GM12892 (cell line): ENCODE measurements at regions not wholly inside any gene's neighbourhood (a gene's known extent, or its start where the extent isn't known, plus 50 kb on each side); places are given as distances from the start of the nearest gene placed in this dataset.

Experiments
- POLR2A ChIP-seq: IDR thresholded peaks from 2 replicates; pipeline ENCODE4 v1.6.1; 2011; ENCODE audit warnings: low read depth, low read length, control low read depth
- POLR2AphosphoS5 ChIP-seq: IDR thresholded peaks from 2 replicates; pipeline ENCODE4 v1.6.1; 2011; ENCODE audit warnings: low read depth, low read length, control low read depth

- TF ChIP-seq POLR2A = no peak
- no peak for TF ChIP-seq POLR2AphosphoS5
Observed at GRCh38 chr18:47696870-47697269, 233.6 kb downstream of the SMAD2 start.
